NCI-H460 (cell line): ENCODE measurements at regions not wholly inside any gene's neighbourhood (a gene's known extent, or its start where the extent isn't known, plus 50 kb on each side); places are given as distances from the start of the nearest gene placed in this dataset.
"Not testable (repeated sequence)": the region's sequence is repeated elsewhere in the genome, so short reads cannot be mapped to it uniquely, and the experiment has no call there.

ENCODE experiments used
- DNase-seq: peaks from one replicate; pipeline ENCODE4 v3.0.0-alpha.2; 2016; ENCODE audit warnings: low read depth; ENCODE audit errors: extremely low read depth

- no peak for DNase-seq
These were observed 123.5 kb upstream of the DYRK2 start for GRCh38 chr12:67524861-67525616.

GRCh38 chr12:67525617-67525884 lies 123.0 kb upstream of the DYRK2 start:
- DNase-seq = no peak

GRCh38 chr12:67526129-67526528 lies 122.4 kb upstream of the DYRK2 start:
- DNase-seq = no peak

- DNase-seq = no peak
These were observed 117.5 kb upstream of the DYRK2 start for GRCh38 chr12:67531051-67531450.

- DNase-seq = no peak
These were observed 117.0 kb upstream of the DYRK2 start for GRCh38 chr12:67531501-67531900.

GRCh38 chr12:67533159-67533558 lies 115.4 kb upstream of the DYRK2 start:
- no peak for DNase-seq

GRCh38 chr12:67534046-67534445 lies 114.5 kb upstream of the DYRK2 start:
- DNase-seq = no peak

GRCh38 chr12:67534681-67535080 lies 113.9 kb upstream of the DYRK2 start:
- DNase-seq = no peak

GRCh38 chr12:67535176-67535575 lies 113.4 kb upstream of the DYRK2 start:
- DNase-seq = no peak

GRCh38 chr12:67535971-67536370 lies 112.6 kb upstream of the DYRK2 start:
- DNase-seq = no peak

- DNase-seq = no peak
These were observed 109.2 kb upstream of the DYRK2 start for GRCh38 chr12:67539329-67539728.

- no peak for DNase-seq
These were observed 108.6 kb upstream of the DYRK2 start for GRCh38 chr12:67539946-67540345.

- DNase-seq = no peak
These were observed 107.5 kb upstream of the DYRK2 start for GRCh38 chr12:67540920-67541624.

GRCh38 chr12:67541625-67541991 lies 106.9 kb upstream of the DYRK2 start:
- DNase-seq = no peak

- DNase-seq = no peak
These were observed 105.3 kb upstream of the DYRK2 start for GRCh38 chr12:67543021-67543770.

GRCh38 chr12:67545298-67545697 lies 103.2 kb upstream of the DYRK2 start:
- no peak for DNase-seq

- no peak for DNase-seq
These were observed 101.8 kb upstream of the DYRK2 start for GRCh38 chr12:67546746-67547145.

- DNase-seq = not testable (repeated sequence)
These were observed 93.3 kb upstream of the DYRK2 start for GRCh38 chr12:67555075-67555717.

- DNase-seq = no peak
These were observed 89.8 kb upstream of the DYRK2 start for GRCh38 chr12:67558775-67559174.

GRCh38 chr12:67559751-67560150 lies 88.8 kb upstream of the DYRK2 start:
- no peak for DNase-seq

GRCh38 chr12:67562513-67563287 lies 85.8 kb upstream of the DYRK2 start:
- no peak for DNase-seq
